HG02642 (cell line): ENCODE measurements at regions not wholly inside any gene's neighbourhood (a gene's known extent, or its start where the extent isn't known, plus 50 kb on each side); places are given as distances from the start of the nearest gene placed in this dataset.

Experiments
- ATAC-seq: cut with Tn5 transposase; IDR thresholded peaks from one replicate; pipeline ENCODE4 v1.9.1; 2021; ENCODE audit warnings: mild to moderate bottlenecking; ENCODE audit not compliant: unreplicated experiment, poor library complexity

DNA sequence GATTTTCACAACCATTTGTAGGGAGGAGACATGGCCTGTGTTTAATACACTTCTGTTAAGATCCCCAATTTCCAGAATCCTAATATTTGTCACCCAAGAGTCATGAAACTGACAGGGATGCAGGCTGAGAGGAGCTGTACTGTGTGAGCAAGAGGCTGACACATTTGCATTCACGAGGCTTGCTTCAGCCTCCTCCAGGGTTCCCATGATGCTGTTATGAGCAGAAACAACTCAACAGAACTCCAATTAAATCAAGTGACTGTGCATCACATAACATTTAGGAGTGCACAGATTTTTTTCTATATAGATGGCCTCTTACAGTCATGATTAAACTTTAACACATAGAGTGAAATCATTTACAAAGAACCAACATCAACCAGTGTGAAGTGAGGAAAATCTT is 292.3 kb upstream of the STT3B start:
- ATAC-seq = no peak

DNA sequence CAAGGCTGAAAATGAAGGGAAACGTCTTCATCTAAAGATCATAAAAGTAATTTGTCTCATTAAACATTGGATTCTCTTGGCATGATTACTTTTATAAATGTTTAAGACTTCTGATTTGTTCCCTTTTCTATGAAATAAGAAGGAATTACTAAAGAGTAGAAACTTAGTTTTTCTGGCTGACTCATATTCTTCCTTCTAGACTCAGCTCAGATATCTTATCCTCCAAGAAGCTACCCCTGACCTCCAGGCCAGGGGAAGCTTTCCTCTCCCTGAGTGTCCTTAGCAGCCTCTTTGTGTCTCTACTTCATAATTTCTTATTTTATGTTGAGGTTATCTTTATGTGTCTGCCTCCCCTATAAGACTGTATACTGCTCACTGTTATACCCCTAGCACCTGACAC is 291.9 kb upstream of the STT3B start:
- no peak for ATAC-seq

DNA sequence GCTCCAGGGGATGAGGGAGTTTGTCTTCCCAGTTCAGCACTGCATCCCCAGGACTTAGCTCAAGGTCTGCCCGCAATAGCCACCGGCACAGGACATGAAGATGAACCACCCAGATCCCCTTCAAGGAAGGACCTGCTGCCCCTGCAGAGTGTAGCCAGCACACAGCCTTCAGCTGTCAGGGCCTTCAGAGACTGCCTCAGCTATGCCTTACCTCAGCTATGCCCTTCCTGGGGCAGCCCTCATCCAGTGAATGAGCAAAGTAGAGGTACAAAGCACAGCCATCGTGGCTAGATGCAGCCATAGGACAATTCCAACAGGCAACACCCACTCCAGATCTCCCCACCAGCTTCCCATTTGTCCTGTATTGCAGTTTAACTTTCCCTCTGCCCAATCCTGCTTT is 291.2 kb upstream of the STT3B start:
- ATAC-seq = no peak

DNA sequence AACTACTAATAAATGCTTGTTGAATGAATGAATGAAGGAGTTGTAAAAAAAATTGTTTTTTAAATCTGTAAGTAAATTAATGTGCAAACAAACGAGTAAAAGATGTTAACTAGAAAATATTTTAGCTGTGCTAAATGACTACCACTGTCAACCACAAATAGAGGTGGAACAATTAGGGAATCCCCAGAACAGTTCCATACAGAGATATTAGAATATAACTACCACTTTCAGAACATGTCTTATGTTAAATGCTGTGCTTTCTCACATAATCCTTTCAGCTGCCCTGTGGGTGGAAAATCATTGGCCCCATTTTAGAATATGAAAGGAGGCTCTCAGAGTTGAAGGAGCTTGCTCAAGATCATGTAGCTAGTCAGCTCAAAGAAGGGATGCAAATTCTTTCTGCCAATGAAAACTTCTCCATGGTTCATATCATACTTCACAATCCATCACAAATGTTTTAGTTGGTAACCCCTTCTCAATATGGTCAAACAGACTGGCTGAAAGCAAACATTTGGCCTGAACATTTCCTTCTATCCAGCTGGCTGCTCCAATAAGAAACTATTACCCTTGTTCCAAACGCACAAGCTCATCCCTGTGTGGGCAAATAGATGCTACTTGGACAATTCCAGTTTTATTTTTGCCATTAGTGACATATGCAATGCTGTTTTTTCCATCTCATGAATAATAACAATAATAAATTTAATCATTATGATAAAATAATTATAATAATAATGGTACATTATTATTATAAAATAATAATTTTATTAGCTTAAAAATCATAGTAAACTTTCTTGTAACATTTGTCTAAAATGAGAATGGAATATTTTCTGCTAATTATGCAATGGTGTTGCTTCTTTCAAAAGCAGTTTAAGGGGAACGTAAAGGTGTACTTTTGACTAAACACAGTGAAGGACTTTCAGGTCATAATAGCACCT is 290.4 kb upstream of the STT3B start:
- peak; percentile 79 for ATAC-seq

DNA sequence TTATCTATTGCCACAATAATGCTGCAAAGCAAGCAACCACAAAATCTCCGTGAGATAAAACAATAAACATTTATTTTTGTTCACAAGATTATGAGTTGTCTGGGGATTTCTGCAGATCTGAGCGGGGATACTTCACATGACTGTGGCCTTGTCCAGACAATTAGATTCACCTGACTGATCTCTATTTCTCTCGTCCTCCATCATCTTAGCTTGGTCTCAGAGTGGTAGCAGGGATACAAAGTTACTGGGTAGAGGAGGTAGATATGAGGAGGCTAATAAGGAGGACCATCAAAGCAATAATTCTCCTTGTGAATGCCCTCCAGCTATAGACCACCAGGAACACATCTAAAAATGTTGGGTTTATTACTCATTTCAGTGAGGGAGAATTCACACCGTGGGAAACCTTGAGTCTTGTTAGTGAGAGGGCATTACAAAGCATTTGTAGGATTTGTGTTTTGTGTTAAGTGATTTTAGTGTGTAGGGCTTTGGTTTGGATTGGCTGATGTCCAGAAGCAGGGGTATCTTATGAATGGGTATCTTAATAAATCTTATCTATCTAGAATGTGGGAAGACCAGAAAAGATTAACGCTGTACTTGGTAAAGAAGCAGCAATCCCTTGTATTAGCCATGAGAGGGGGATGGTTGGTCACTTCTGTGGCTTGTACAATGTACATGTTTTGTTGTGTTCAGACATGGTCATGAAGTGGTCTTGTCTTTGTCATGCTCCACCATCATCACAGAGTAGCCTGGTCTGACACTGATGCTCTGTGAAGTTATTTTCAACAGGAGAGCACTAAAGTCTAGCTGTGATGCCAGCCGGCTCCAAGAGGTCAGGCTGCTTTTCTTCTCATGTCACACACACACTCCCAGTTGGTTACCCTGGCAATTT is 287.6 kb upstream of the STT3B start:
- ATAC-seq = no peak

DNA sequence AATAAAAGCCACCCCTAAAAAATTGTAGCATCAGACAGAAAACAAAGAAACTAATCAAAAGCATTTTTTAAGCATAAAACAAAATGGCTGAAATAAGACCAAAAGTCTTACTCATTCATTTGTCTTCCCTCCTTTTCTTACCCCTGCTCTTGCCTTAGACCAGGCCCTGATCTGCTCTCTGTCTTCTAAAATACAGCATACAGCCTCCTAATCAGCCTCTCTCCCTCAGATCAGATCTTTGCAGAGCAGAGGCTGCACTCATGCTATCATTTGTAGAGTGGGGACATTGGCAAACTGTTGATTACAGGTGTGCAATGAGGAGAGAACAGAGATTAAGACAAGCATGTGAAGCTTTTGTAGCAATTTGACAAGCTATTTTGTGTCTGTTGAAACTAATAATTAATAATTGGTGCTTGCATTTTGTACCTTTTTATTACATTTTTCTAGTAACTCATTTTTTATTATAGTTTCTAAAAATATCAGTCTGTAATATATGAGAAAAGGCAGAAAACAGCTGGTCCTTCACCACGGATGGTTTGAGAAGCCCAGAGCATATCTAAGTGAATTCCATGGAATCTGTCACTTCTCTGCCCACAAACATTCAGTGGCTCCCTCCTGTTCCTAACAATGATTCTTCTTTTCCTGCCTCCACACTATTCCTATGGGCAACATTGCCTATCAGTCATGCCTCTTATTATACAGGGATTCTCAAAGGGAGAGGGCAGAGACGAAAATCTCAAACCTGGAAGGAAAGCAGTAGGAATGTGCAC is 286.2 kb upstream of the STT3B start:
- ATAC-seq = no peak

DNA sequence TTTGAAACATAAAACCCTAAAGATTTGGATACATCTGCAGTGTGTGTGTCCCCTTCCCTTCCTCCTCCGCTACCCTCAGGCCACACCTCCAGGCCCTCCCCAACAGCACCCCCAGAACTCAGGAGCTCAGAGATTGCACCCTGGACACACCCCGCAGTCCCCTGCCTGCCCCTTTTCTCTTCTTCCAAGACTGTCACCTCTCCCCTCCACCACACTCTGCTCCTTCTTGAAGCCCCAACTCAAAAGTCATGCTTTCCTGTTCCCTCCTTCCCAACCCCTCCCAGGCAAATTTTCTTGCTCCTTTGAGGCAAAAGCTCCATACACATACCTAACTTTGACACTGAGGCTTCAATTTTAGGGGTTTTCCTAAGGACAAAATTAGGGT is 285.7 kb upstream of the STT3B start:
- ATAC-seq = no peak

DNA sequence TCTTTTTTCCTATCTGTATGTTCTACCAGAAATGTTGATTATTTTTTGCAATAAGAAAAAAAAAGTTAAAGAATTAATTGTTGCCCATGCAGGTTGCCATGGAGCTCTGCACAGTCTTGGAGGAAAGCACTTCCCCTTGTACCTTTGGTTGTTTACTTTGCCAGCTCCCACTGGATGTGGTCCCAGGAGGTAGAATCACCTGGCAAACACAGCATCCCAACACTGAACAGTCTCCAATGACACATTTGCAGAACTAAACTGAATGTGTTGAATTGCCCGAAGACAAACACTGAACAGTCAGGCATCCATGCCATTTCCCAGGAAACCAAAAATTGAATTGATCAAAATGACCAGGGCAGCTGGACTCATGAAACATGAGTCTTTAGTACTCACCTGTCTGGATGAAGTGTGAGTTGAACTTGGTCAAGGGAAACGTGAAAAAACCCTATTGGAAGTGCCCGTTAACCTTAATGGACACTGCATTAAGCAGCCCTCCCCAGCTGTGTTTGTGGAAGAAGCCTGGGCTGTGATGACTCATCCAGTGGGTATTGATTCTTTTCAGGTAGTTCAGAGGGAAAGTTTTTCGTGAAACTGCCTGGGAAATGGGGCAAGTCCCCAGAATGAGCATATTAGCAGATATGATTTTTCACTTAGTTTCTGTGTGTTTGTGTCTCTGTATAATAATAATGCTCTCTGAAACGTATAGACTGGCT is 284.7 kb upstream of the STT3B start:
- ATAC-seq = peak; percentile 62

DNA sequence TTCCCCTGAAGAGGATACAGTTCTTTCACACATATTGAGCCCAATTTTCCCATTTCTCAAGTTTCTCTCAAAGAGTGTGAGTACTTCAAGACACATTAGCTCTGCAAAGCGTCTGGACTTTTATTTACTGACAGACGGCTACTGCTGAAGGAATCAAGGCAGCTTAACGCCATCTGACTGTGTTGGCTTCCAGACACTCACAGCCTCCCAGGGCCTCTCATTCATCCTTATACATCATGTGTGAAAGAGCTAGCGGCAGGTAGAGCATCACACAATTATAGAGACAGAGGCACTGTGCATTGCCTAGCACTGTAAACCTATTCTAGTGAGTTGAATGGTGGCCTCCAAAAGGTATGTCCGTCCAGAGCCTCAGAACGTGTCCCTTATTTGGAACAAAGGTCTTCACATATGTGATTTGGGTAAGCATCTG is 284.1 kb upstream of the STT3B start:
- ATAC-seq = peak; percentile 15

DNA sequence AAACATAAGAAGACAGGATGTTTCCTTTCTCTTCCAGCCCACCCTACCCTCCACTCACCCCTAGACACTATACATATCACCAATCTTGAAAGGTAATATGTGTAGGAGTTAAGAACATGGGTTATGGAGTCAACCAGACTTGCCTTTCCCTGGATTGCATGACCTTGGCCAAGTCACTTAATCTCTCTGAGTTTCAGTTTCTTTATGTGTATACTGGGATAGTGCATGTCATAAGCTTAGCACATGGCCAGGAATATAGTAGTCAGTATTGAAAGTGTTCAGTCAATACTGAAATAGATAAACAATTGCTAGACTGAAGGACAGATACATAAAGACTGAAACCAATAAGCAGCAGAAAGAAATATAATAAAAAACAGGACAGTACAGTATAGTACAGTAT is 283.2 kb upstream of the STT3B start:
- ATAC-seq = peak; percentile 35

DNA sequence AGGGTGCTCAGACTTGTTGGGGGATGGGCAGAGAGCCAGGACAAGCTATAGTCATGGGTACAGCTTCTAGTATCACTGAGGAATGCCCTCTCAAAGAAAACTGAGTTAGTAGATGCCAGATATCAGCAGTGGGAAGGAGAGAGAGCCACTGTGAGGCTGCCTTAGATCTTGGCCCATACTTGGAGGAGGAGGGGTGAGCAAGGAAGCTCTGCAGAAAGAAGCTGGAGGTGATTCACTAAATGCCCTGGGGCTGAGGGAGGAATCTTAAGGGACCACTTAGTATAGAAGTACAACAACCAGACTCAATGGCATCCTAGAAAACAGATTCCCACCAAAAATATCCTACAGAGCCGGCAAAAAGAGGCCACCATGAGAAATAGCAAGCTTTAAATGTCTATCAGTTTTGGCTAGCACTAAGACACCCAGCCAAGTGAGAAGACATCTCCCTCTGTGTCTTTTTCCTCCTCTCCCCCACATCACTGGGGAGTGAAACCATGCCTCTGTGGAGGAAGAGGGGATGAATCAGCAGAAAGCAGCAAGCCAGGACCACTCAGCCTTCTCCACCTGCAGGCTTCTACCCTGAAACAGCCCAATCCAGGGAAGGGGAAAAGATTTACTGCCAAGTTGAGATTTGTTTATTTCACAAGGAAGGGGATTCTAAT is 282.5 kb upstream of the STT3B start:
- no peak for ATAC-seq

DNA sequence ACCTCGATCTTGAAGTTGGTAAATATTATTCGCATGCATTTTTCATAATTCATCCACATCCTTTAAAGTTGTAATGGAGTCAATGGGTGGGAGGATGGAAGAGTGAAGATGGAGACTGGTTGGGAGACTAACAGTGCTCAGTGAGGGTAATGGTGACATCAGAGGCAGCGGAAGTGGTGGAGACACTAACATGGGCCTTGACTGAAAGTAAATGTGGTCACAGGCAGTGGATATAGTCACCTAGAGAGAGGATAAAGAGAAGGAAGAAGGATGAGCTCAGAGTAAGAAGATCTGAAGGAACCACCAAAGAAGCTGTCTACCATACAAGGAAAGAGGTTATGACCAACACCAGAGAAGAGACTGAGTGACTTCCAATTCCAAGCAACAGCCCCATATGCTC is 281.6 kb upstream of the STT3B start:
- ATAC-seq = no peak

DNA sequence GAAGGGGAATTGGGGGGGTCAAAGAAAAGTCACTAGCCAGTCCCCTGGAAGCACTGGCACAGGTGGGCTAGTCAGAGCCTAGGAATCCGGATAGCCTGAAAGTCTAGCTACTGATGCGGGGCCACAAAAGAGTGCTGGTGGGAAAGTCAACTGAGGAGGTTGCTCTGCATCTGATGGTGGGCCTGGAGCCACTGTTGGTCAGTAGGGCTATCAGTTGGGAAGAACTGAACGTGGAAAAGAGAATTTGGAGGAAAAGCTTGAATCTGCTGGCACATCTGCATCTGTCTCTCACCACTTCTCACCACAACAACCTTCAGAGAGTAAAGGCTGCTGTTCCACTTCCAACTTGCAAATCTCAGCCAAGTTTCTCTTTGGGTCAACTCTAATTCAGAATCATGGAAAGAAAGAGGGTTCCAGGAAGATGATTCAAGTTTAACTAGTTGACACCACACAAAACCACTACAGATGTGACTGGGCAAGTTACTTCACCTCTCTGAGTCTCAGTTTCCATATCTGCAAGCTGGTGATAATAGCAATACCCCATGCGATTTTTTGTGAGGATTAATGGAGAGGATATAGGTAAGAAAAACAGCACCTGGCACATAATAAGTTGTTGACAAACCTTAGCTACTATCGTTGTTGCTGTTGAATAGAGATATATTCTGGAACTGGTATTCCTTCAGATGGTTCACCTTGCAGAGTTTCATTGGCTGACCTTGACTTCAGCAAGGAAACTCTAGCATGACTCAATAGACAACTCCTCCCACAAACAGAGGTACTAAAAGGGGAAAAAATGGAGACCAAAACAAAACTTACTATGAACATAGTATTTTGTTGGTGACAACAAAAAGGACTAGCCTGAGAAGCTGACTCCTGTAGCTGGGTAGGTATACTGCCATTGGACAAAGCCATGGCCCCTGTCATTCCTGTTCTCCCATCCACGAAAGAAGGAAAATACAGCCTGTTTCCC is 280.2 kb upstream of the STT3B start:
- peak; percentile 42 for ATAC-seq

DNA sequence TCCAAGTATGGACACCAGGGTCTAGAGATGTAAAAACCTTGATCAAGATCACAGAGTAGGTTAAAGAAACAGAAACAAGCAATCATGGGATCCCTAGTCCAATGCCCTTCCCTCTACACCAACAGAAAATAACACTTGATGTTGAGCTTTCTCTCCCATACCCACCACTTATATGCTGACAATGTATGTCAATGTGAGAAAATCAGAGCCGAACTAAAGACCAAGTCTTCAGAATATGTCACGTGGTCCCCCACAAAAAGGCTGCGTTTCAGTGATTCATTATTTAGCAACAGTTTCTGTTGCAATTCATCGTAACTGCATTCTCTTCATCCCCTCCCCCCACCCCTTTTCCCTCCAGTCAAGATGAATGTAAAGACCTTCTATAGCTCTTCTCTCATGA is 278.9 kb upstream of the STT3B start:
- no peak for ATAC-seq

DNA sequence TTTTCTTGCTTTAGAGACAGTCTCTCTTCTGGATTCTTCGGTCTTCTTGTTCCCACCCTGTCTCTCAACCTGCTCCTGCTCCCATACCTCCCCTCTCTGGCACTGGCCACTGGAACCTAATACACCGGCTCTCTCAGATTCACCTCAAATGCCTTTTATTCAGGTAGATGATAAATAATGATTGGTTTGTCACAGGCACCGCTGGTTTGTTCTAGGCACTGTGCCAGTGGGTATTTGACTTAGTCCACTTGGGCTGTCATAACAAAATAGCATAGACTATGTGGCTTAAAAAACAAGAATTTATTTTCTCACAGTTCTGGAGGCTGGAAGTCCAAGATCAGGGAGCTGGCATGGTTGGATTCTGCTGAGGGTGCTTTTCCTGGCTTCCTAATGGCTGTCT is 278.2 kb upstream of the STT3B start:
- ATAC-seq = no peak

DNA sequence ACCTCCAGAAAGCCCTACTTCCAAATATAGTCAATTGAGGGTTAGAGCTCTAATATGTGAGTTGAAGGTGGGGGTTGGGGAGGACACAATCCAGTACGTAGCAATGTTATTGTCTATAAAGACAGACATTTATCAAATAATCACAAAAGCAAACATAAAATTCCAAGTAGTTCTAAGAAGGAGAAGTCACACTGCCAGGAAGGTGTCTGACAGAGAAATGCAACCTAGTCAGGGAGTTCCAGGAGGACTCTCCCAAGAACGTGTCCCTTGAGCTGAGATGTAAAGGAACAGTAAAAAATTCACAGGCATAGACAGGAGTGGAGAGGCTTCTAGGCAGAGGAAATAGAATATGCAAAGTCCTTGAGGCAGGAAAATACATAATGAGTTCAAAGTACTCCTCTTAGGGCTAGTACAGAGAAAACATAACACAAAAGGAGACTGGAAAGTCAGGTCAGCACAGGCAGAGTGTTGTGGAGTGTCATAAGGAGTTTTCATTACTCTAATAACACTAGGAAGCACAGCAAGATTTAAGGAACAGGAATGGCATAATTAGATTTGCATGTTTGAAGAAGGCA is 277.6 kb upstream of the STT3B start:
- no peak for ATAC-seq

DNA sequence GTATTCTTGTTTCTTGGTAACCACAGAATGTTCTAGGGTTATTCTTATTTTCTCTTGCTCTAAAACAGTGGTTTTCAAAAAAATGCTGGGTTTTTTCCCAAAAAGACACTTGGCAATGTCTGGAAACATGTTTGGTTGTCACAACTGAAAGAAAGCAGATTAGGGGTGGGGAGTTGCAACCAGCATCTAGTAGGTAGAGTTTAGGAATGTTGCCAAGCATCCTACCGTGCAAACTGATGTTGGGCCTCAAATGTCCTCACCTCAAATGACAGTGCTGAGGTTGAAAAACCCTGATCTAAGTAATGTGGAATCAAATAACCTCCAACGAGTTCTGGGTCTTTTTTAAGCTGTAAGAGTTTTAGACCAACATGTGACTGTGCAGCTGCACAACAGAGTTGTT is 270.5 kb upstream of the STT3B start:
- ATAC-seq = no peak

DNA sequence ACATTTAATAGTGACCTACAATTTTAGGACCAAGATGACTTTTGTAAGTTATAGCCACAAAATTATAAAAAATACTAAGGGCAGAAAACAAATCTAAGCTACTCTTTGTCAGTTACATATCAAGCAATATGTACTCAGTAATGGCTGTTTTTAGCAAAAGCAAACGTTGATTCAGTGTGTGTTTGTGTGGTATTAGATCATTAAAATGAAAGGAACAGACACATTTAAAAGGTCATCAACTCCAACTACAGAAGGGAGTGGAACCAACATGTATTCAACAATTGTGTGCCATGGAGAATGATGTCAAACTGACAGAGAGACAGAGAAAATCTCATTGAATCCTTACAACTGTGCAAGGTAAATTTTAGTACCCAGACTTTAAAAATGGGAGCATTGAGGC is 268.8 kb upstream of the STT3B start:
- ATAC-seq = no peak
